Loucy (cell line): ENCODE measurements at regions not wholly inside any gene's neighbourhood (a gene's known extent, or its start where the extent isn't known, plus 50 kb on each side); places are given as distances from the start of the nearest gene placed in this dataset.

Experiments
- EZH2phosphoT487 ChIP-seq: fragments of 200-600 bp; IDR thresholded peaks from 2 replicates; pipeline ENCODE4 v1.6.1; 2018; ENCODE audit warnings: antibody characterized with exemption, mild to moderate bottlenecking, moderate library complexity, borderline replicate concordance
- TF ChIP-seq, protein P1 (sequence below): fragments of 200-600 bp; sonication (generic); conservative IDR thresholded peaks from 2 replicates; pipeline ENCODE4 v1.5.1; 2014; ENCODE audit warnings: mild to moderate bottlenecking, antibody characterized with exemption, low read length

DNA sequence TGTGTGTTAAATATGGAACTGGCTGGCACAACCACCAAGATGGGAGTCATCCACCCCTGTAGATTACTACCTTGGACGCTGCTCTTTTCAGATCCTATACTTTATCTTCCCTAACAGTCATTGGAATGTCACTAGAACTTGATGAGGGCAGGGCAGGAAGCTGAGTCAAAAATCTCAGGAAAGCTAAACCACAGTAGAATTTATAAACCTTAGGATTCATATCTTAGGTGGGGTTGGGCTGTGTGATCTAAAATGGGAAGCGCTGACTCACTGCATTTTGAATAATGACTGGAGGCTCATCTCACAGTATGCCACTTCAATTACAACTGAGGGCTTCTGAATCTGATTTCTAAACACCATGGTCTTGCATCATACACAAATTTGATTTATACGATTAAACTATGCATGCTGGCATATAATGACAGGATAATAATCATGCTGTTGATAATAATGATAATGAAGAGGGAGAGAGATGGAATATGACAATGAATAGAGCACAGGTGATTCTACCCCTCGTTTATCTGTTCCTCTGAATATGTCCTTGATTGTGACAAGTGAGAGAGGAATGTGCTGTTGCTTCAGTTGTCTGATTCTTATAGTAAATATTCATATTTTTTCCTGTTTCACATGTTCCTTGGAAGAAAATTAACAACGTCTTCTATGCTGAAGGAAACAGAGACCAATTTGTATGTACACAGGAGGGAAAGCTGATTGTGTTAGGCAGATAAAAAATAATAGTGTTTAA is 270.3 kb upstream of the HS3ST1 start:
- TF ChIP-seq, protein P1, sequence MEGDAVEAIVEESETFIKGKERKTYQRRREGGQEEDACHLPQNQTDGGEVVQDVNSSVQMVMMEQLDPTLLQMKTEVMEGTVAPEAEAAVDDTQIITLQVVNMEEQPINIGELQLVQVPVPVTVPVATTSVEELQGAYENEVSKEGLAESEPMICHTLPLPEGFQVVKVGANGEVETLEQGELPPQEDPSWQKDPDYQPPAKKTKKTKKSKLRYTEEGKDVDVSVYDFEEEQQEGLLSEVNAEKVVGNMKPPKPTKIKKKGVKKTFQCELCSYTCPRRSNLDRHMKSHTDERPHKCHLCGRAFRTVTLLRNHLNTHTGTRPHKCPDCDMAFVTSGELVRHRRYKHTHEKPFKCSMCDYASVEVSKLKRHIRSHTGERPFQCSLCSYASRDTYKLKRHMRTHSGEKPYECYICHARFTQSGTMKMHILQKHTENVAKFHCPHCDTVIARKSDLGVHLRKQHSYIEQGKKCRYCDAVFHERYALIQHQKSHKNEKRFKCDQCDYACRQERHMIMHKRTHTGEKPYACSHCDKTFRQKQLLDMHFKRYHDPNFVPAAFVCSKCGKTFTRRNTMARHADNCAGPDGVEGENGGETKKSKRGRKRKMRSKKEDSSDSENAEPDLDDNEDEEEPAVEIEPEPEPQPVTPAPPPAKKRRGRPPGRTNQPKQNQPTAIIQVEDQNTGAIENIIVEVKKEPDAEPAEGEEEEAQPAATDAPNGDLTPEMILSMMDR: no peak
- no peak for TF ChIP-seq EZH2phosphoT487
